ENCODE measurements at regions not wholly inside any gene's neighbourhood (a gene's known extent, or its start where the extent isn't known, plus 50 kb on each side); places are given as distances from the start of the nearest gene placed in this dataset.

DNA sequence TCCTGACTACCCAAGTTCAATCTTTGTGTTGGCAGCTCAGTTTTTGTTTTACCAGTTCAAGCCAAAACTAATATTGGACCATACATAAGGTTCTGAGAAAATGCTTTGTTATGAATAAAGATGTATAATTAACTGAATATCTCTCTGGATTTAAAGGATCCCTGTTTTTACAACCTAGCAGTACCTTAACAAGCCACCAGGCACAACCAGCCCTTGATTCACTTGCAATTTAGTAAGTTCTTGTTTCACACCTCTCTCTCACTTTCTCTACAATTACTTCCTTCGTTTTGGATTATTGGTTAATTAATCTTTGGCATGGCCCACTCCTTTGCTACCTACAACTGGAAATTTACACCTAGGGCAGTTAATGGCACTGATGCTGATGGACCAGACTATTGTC is 531.9 kb downstream of the SQOR start:
- ChIA-PET POLR2A (no interaction called here), CTCF (no interaction called here)
- no peaks in the 10 kb centered on the region for H3K4me1 Mint-ChIP-seq
- H3K4me3 Mint-ChIP-seq = no peak overlapping the region
- DNase-seq (ENCODE audit: low spot score) = no peak
- peaks cover 3% of the 10 kb centered on the region; the same call in 1 of the 2 replicates for H3K27me3 Mint-ChIP-seq (ENCODE audit: low read depth)
- peaks cover 60% of the 10 kb centered on the region for H3K9me3 Mint-ChIP-seq
- H3K27ac Mint-ChIP-seq = no peak overlapping the region
- H3K36me3 Mint-ChIP-seq = peaks cover 15% of the 10 kb centered on the region
- TF ChIP-seq SMAD3 (CRISPR knock-in tag; IDR thresholded peaks at IDR 0.05; ENCODE audit: borderline replicate concordance) (no peak), JUN (CRISPR knock-in tag; IDR thresholded peaks at IDR 0.05) (no peak), ETV6 (CRISPR knock-in tag; IDR thresholded peaks at IDR 0.05) (no peak), NFE2L1 (CRISPR knock-in tag; IDR thresholded peaks at IDR 0.05) (no peak), CREM (CRISPR knock-in tag; IDR thresholded peaks at IDR 0.05) (no peak)
- TF ChIP-seq, protein P1, sequence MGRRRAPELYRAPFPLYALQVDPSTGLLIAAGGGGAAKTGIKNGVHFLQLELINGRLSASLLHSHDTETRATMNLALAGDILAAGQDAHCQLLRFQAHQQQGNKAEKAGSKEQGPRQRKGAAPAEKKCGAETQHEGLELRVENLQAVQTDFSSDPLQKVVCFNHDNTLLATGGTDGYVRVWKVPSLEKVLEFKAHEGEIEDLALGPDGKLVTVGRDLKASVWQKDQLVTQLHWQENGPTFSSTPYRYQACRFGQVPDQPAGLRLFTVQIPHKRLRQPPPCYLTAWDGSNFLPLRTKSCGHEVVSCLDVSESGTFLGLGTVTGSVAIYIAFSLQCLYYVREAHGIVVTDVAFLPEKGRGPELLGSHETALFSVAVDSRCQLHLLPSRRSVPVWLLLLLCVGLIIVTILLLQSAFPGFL (CRISPR knock-in tag; IDR thresholded peaks at IDR 0.05; ENCODE audit: borderline replicate concordance) = no peak
- TF ChIP-seq, protein P2, sequence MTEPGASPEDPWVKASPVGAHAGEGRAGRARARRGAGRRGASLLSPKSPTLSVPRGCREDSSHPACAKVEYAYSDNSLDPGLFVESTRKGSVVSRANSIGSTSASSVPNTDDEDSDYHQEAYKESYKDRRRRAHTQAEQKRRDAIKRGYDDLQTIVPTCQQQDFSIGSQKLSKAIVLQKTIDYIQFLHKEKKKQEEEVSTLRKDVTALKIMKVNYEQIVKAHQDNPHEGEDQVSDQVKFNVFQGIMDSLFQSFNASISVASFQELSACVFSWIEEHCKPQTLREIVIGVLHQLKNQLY (CRISPR knock-in tag; IDR thresholded peaks at IDR 0.05) = no peak
- no peak for ATAC-seq

DNA sequence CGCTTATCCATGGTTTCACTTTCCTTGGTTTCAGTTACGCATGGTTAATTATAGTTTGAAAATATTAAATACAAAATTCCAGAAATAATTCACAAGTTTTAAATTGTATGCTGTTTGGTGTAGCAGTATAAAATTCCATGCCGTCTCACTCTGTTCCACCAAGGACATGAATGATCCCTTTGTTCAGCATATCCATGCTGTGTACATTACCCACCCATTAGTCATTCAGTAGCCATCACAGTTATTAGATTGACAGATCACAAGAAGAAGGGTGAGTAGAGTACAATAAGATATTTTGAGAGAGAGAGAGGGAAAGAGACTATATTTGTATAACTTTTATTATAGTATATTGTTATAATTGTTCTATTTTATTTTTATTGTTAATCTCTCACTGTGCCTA is 535.5 kb downstream of the SQOR start:
- CTCF ChIA-PET = no interaction called here
- no peak for TF ChIP-seq SMAD4 (CRISPR knock-in tag; IDR thresholded peaks at IDR 0.05)
- TF ChIP-seq, protein P3, sequence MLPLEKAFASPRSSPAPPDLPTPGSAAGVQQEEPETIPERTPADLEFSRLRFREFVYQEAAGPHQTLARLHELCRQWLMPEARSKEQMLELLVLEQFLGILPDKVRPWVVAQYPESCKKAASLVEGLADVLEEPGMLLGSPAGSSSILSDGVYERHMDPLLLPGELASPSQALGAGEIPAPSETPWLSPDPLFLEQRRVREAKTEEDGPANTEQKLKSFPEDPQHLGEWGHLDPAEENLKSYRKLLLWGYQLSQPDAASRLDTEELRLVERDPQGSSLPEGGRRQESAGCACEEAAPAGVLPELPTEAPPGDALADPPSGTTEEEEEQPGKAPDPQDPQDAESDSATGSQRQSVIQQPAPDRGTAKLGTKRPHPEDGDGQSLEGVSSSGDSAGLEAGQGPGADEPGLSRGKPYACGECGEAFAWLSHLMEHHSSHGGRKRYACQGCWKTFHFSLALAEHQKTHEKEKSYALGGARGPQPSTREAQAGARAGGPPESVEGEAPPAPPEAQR (CRISPR knock-in tag; IDR thresholded peaks at IDR 0.05) = no peak
- H3K36me3 Mint-ChIP-seq = peaks cover 21% of the 10 kb centered on the region
- H3K4me3 Mint-ChIP-seq = no peak overlapping the region
- DNase-seq (ENCODE audit: low spot score) (no peak), ATAC-seq (no peak)
- H3K9me3 Mint-ChIP-seq = peaks cover 67% of the 10 kb centered on the region
- H3K4me1 Mint-ChIP-seq = no peaks in the 10 kb centered on the region
- no peak overlapping the region for H3K27ac Mint-ChIP-seq
- POLR2A ChIA-PET = no interaction called here
- H3K27me3 Mint-ChIP-seq (ENCODE audit: low read depth) = peaks cover 3% of the 10 kb centered on the region; the same call in 1 of the 2 replicates

DNA sequence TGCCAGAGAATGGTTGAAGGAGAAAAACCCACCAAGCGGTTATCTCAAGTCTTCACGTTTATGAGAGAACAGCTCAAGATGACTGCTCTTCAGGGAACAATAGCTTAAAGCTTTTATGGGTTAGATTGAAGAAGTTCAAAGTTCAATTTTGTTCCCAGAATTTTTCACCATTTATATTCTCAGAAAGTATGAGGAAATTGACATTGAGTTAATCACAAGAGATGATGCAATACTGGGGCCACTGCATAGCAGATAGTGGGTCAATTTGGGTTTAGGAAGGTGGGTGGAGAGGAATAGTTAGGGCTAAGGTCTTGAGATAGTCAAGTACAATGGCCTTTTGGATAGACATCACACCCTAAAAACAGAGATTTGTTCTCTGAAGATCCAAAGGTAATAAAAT is 539.3 kb downstream of the SQOR start:
- DNase-seq (ENCODE audit: low spot score) = no peak
- POLR2A ChIA-PET = no interaction called here
- Mint-ChIP-seq H3K4me1 (no peaks in the 10 kb centered on the region), H3K27me3 (ENCODE audit: low read depth) (peaks cover 3% of the 10 kb centered on the region; the same call in 1 of the 2 replicates), H3K36me3 (peaks cover 21% of the 10 kb centered on the region), H3K9me3 (peaks cover 71% of the 10 kb centered on the region), H3K4me3 (no peak overlapping the region), H3K27ac (no peak overlapping the region)
- ATAC-seq = no peak
- CTCF ChIA-PET = no interaction called here
- TF ChIP-seq ESRRA (CRISPR knock-in tag; IDR thresholded peaks at IDR 0.05; ENCODE audit: borderline replicate concordance) (no peak), ZNF263 (CRISPR knock-in tag; IDR thresholded peaks at IDR 0.05; ENCODE audit: low read depth) (no peak), NR2C2 (CRISPR knock-in tag; IDR thresholded peaks at IDR 0.05) (no peak), SP1 (CRISPR knock-in tag; conservative IDR thresholded peaks at IDR 0.05) (no peak), ZNF671 (CRISPR knock-in tag; IDR thresholded peaks at IDR 0.05) (no peak), ZNF317 (CRISPR knock-in tag; IDR thresholded peaks at IDR 0.05; ENCODE audit: borderline replicate concordance, low read depth) (no peak), FOXJ3 (CRISPR knock-in tag; IDR thresholded peaks at IDR 0.05; ENCODE audit: borderline replicate concordance) (no peak)

DNA sequence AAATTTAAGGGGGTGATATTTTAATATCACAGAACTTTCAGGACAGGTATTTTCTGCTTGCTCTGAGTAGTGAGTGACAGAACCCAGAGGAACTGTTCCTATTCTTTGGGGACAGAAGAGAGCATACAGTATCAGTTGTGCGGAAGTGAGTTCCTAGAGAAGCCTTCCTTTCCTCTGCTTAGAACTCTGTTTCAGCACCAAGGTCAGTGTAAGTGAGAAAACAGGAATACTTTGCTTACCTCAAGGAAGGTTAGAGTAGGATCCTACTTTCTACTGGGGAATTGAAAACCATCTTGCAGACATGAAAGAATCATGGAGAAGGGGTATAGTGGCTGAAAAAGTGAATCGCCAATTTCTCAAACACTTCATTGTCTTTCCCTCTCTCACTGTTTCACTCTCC is 542.4 kb downstream of the SQOR start:
- DNase-seq (ENCODE audit: low spot score) (no peak), ATAC-seq (no peak)
- Mint-ChIP-seq H3K27ac (no peak overlapping the region), H3K36me3 (peaks cover under 1% of the 10 kb centered on the region; the same call in 1 of the 2 replicates), H3K4me1 (no peaks in the 10 kb centered on the region), H3K9me3 (peaks cover 63% of the 10 kb centered on the region), H3K4me3 (no peak overlapping the region), H3K27me3 (ENCODE audit: low read depth) (no peaks in the 10 kb centered on the region)
- ChIA-PET CTCF (no interaction called here), POLR2A (no interaction called here)
- TF ChIP-seq, protein P4, sequence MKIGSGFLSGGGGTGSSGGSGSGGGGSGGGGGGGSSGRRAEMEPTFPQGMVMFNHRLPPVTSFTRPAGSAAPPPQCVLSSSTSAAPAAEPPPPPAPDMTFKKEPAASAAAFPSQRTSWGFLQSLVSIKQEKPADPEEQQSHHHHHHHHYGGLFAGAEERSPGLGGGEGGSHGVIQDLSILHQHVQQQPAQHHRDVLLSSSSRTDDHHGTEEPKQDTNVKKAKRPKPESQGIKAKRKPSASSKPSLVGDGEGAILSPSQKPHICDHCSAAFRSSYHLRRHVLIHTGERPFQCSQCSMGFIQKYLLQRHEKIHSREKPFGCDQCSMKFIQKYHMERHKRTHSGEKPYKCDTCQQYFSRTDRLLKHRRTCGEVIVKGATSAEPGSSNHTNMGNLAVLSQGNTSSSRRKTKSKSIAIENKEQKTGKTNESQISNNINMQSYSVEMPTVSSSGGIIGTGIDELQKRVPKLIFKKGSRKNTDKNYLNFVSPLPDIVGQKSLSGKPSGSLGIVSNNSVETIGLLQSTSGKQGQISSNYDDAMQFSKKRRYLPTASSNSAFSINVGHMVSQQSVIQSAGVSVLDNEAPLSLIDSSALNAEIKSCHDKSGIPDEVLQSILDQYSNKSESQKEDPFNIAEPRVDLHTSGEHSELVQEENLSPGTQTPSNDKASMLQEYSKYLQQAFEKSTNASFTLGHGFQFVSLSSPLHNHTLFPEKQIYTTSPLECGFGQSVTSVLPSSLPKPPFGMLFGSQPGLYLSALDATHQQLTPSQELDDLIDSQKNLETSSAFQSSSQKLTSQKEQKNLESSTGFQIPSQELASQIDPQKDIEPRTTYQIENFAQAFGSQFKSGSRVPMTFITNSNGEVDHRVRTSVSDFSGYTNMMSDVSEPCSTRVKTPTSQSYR (CRISPR knock-in tag; IDR thresholded peaks at IDR 0.05) = no peak
- TF ChIP-seq, protein P5, sequence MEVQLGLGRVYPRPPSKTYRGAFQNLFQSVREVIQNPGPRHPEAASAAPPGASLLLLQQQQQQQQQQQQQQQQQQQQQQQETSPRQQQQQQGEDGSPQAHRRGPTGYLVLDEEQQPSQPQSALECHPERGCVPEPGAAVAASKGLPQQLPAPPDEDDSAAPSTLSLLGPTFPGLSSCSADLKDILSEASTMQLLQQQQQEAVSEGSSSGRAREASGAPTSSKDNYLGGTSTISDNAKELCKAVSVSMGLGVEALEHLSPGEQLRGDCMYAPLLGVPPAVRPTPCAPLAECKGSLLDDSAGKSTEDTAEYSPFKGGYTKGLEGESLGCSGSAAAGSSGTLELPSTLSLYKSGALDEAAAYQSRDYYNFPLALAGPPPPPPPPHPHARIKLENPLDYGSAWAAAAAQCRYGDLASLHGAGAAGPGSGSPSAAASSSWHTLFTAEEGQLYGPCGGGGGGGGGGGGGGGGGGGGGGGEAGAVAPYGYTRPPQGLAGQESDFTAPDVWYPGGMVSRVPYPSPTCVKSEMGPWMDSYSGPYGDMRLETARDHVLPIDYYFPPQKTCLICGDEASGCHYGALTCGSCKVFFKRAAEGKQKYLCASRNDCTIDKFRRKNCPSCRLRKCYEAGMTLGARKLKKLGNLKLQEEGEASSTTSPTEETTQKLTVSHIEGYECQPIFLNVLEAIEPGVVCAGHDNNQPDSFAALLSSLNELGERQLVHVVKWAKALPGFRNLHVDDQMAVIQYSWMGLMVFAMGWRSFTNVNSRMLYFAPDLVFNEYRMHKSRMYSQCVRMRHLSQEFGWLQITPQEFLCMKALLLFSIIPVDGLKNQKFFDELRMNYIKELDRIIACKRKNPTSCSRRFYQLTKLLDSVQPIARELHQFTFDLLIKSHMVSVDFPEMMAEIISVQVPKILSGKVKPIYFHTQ (CRISPR knock-in tag; IDR thresholded peaks at IDR 0.05) = no peak
- no peak for TF ChIP-seq SOX15 (CRISPR knock-in tag; IDR thresholded peaks at IDR 0.05)

Data from WTC11 (cell line).